ENCODE measurements at regions not wholly inside any gene's neighbourhood (a gene's known extent, or its start where the extent isn't known, plus 50 kb on each side); places are given as distances from the start of the nearest gene placed in this dataset.

DNA sequence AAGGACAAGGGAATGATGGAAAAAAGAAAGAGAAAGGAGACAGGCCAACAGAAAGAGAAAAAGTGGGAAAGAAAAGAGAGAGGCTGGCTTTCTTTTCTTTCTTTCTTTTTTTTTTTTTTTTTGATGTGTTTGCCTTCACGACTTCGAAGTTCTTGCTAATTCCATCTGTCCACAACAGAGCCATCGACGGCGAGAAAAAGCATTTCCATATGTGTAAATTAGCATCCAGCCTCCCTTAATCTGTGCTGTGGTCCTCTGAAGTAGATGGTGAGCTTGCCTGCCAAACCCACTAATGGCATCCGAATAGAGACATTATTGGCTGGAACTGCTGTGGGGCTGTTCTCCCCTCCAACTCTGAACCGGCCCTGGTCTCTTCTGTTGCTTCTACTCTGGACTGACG lies 997.4 kb downstream of the BCL11B start:
- Histone ChIP-seq H3K27ac (no peak overlapping the region), H3K36me3 (no peaks in the 10 kb centered on the region), H3K27me3 (no peaks in the 10 kb centered on the region), H3K4me3 (no peak overlapping the region), H3K9me3 (peaks cover 0 to 8% (median 0%) of the 10 kb centered on the region in 3 donors), H3K4me1 (no peaks in the 10 kb centered on the region)
- ATAC-seq: no peak
- 76% methylated on average over 8 of the region's 8 CpGs; no CpG with 5 or more reads in 1 of the 2 donors for WGBS, 2 donors (ENCODE audit: low coverage in 1 of 2)
- TF ChIP-seq EP300 (IDR thresholded peaks at IDR 0.05) (no peak), POLR2AphosphoS5 (IDR thresholded peaks at IDR 0.05) (no peak), POLR2A (IDR thresholded peaks at IDR 0.05) (no peak)
- TF ChIP-seq, protein P1, sequence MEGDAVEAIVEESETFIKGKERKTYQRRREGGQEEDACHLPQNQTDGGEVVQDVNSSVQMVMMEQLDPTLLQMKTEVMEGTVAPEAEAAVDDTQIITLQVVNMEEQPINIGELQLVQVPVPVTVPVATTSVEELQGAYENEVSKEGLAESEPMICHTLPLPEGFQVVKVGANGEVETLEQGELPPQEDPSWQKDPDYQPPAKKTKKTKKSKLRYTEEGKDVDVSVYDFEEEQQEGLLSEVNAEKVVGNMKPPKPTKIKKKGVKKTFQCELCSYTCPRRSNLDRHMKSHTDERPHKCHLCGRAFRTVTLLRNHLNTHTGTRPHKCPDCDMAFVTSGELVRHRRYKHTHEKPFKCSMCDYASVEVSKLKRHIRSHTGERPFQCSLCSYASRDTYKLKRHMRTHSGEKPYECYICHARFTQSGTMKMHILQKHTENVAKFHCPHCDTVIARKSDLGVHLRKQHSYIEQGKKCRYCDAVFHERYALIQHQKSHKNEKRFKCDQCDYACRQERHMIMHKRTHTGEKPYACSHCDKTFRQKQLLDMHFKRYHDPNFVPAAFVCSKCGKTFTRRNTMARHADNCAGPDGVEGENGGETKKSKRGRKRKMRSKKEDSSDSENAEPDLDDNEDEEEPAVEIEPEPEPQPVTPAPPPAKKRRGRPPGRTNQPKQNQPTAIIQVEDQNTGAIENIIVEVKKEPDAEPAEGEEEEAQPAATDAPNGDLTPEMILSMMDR (IDR thresholded peaks at IDR 0.05): no peak

DNA sequence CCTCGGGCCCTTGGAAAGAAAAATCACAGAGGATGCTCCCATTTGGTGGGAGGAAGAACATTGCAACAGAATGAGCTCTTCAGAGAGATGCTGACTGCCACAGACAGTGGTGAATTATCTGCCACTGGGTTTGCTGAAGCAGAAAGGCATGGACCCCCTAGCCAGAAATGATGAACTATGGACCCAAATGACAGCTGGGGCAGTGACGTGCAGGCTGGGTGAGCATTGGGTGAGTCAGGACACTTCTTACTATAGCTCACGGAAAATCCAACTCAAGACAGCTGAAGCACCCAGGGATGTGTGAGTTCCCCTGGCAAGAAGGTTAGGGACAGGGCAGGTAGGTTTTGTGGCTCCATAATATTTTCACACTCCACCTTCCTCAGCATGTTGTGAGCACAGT lies 993.2 kb downstream of the BCL11B start:
- WGBS, 2 donors (ENCODE audit: low coverage in 1 of 2): 49 to 74% methylated on average over 2 to 3 of the region's 3 CpGs
- Histone ChIP-seq H3K27ac (no peak overlapping the region), H3K27me3 (no peaks in the 10 kb centered on the region), H3K36me3 (no peaks in the 10 kb centered on the region), H3K9me3 (no peaks in the 10 kb centered on the region), H3K4me3 (no peak overlapping the region), H3K4me1 (no peaks in the 10 kb centered on the region)
- no peak for TF ChIP-seq POLR2AphosphoS5 (IDR thresholded peaks at IDR 0.05)
- no peak for TF ChIP-seq POLR2A (IDR thresholded peaks at IDR 0.05)
- TF ChIP-seq, protein P1 (IDR thresholded peaks at IDR 0.05): no peak
- no peak for TF ChIP-seq EP300 (IDR thresholded peaks at IDR 0.05)
- ATAC-seq: no peak

DNA sequence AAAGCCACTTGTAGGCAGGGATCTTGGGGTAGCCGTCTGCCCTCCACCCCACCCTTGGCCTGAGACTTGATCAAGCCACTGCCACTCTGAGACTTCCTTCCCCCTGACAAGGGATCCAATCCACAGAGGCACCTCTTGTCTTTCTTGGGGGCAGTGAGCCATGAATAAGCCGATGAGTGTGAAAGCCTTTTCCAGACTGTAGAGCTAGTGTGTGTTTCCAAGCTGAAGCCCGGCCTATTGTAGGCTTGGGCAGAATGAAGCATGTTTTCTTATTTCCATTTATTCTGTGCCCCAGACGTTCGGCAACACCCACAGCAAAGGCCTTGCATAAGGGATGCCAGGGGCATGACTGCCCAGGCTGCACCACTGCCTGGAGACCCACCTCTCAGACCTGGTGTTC lies 991.6 kb downstream of the BCL11B start:
- 69 to 82% methylated on average over 2 to 5 of the region's 5 CpGs for WGBS, 2 donors (ENCODE audit: low coverage in 1 of 2)
- Histone ChIP-seq H3K36me3 (no peaks in the 10 kb centered on the region), H3K27me3 (no peaks in the 10 kb centered on the region), H3K4me1 (no peaks in the 10 kb centered on the region), H3K9me3 (peaks cover 0 to 2% (median 0%) of the 10 kb centered on the region in 3 donors), H3K4me3 (no peak overlapping the region), H3K27ac (no peak overlapping the region)
- no peak for ATAC-seq
- TF ChIP-seq EP300 (IDR thresholded peaks at IDR 0.05): no peak

DNA sequence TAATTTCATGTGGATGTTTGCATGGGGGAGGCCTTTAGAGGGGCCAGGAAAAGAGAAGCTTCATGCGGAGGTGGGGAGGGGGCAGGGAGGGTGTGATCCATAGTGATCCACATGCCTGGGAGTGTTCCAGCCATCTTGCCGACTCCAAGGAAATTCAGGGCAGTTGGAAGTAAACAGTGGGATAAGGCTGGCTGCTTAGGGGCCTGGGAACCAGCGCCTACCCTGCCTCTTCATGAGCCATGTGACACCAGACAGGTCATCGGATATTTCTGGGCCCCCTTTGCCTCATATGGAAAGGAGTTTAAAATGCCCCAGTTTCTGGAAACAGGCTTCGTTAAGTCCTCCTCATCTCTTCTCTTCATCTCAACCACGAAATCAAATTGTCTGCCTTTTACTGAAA lies 983.2 kb downstream of the BCL11B start:
- peaks cover 0 to 5% (median 0%) of the 10 kb centered on the region in 3 donors for H3K9me3 ChIP-seq
- H3K36me3 ChIP-seq: no peaks in the 10 kb centered on the region
- H3K27me3 ChIP-seq: peaks cover 2% of the 10 kb centered on the region
- TF ChIP-seq, protein P1 (IDR thresholded peaks at IDR 0.05): no peak
- TF ChIP-seq POLR2AphosphoS5 (IDR thresholded peaks at IDR 0.05): no peak
- no peak for TF ChIP-seq POLR2A (IDR thresholded peaks at IDR 0.05)
- no peak for TF ChIP-seq EP300 (IDR thresholded peaks at IDR 0.05)
- no peak for ATAC-seq
- WGBS, 2 donors (ENCODE audit: low coverage in 1 of 2): 58 to 83% methylated on average over 6 of the region's 6 CpGs
- H3K4me3 ChIP-seq: no peak overlapping the region
- no peak overlapping the region for H3K27ac ChIP-seq
- H3K4me1 ChIP-seq: no peaks in the 10 kb centered on the region

DNA sequence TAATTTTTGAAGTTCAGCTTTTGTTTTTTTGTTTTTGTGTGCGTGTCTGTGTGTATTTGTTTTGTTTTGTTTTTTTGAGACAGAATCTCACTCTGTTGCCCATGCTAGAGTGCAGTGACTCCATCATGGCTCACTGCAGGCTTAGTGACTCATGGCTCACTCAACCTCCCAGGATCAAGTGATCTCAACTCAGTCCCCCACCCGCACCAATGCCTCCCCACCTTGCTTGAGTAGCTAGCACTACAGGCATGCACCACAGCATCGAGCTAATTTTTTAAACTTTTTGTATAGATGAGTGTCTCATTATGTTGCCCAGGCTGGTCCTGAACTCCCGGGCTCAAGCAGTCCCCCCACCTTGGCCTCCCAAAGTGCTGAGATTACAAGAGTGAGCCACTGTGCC lies 981.4 kb downstream of the BCL11B start:
- no peak for ATAC-seq
- no peak overlapping the region for H3K4me3 ChIP-seq
- WGBS, 2 donors (ENCODE audit: low coverage in 1 of 2): 71 to 100% methylated on average over 2 to 3 of the region's 4 CpGs
- H3K36me3 ChIP-seq: no peaks in the 10 kb centered on the region
- no peaks in the 10 kb centered on the region for H3K4me1 ChIP-seq
- H3K27ac ChIP-seq: no peak overlapping the region
- peaks cover 16% of the 10 kb centered on the region for H3K27me3 ChIP-seq
- TF ChIP-seq POLR2AphosphoS5 (IDR thresholded peaks at IDR 0.05): no peak
- TF ChIP-seq EP300 (IDR thresholded peaks at IDR 0.05): no peak
- TF ChIP-seq POLR2A (IDR thresholded peaks at IDR 0.05): no peak
- TF ChIP-seq, protein P1 (IDR thresholded peaks at IDR 0.05): no peak
- peaks cover 0 to 2% (median 0%) of the 10 kb centered on the region in 3 donors for H3K9me3 ChIP-seq
